ENCODE measurements at regions not wholly inside any gene's neighbourhood (a gene's known extent, or its start where the extent isn't known, plus 50 kb on each side); places are given as distances from the start of the nearest gene placed in this dataset.

GRCh38 chr2:234376229-234376628 is 120.7 kb downstream of the ARL4C start:
- Histone ChIP-seq H3K4me3 (no peak overlapping the region), H3K27me3 (no peaks in the 10 kb centered on the region), H3K9me3 (replicated peaks in 1 of 11) (no peaks in the 10 kb centered on the region), H3K4me2 (no peak overlapping the region), H3K4me1 (peaks cover 0 to 14% (median 3%) of the 10 kb centered on the region in 10 experiments; a peak in 7 of 20 replicates), H3K27ac (no peak overlapping the region), H3K9ac (no peak overlapping the region), H3K36me3 (no peaks in the 10 kb centered on the region), H4K20me1 (no peaks in the 10 kb centered on the region)
- TF ChIP-seq Cebpa-rat (IDR thresholded peaks at IDR 0.05) = no peak

GRCh38 chr2:234375176-234375880 is 121.6 kb downstream of the ARL4C start:
- no peak overlapping the region; a peak in 1 of 22 replicates for H3K4me2 ChIP-seq
- no peak overlapping the region for H3K9ac ChIP-seq
- H3K4me3 ChIP-seq = no peak overlapping the region
- peaks cover 0 to 14% (median 3%) of the 10 kb centered on the region in 10 experiments; a peak in 7 of 20 replicates for H3K4me1 ChIP-seq
- no peak overlapping the region for H3K27ac ChIP-seq
- TF ChIP-seq Cebpa-rat (IDR thresholded peaks at IDR 0.05) = no peak
- H3K9me3 ChIP-seq (replicated peaks in 1 of 11) = no peaks in the 10 kb centered on the region
- H3K36me3 ChIP-seq = no peaks in the 10 kb centered on the region
- H3K27me3 ChIP-seq = no peaks in the 10 kb centered on the region
- H4K20me1 ChIP-seq = no peaks in the 10 kb centered on the region

- H3K9me3 ChIP-seq (replicated peaks in 1 of 11) = no peaks in the 10 kb centered on the region
- H3K4me3 ChIP-seq = no peak overlapping the region
- H3K4me1 ChIP-seq = peaks cover 0 to 14% (median 3%) of the 10 kb centered on the region in 10 experiments; a peak in 7 of 20 replicates
- H3K4me2 ChIP-seq = peak overlapping the region in 1 of 11 experiments; percentile 12; a peak in 1 of 22 replicates
- H3K9ac ChIP-seq = no peak overlapping the region
- H3K36me3 ChIP-seq = no peaks in the 10 kb centered on the region
- no peak overlapping the region for H3K27ac ChIP-seq
- no peaks in the 10 kb centered on the region for H4K20me1 ChIP-seq
- no peaks in the 10 kb centered on the region for H3K27me3 ChIP-seq
- no peak for TF ChIP-seq Cebpa-rat (IDR thresholded peaks at IDR 0.05)
These were observed 122.1 kb downstream of the ARL4C start for GRCh38 chr2:234374736-234375135.

GRCh38 chr2:234374150-234374508 is 122.8 kb downstream of the ARL4C start:
- Histone ChIP-seq H3K36me3 (no peaks in the 10 kb centered on the region), H3K27me3 (no peaks in the 10 kb centered on the region), H3K4me3 (no peak overlapping the region), H3K4me2 (no peak overlapping the region), H3K27ac (no peak overlapping the region), H3K9ac (no peak overlapping the region), H3K9me3 (replicated peaks in 1 of 11) (no peaks in the 10 kb centered on the region), H4K20me1 (no peaks in the 10 kb centered on the region), H3K4me1 (peaks cover 0 to 14% (median 4%) of the 10 kb centered on the region in 10 experiments; a peak in 9 of 20 replicates)
- TF ChIP-seq Cebpa-rat (IDR thresholded peaks at IDR 0.05) = no peak

GRCh38 chr2:234373481-234374149 is 123.3 kb downstream of the ARL4C start:
- H3K4me3 ChIP-seq = no peak overlapping the region
- no peaks in the 10 kb centered on the region for H3K27me3 ChIP-seq
- TF ChIP-seq Cebpa-rat (IDR thresholded peaks at IDR 0.05) = no peak
- H4K20me1 ChIP-seq = no peaks in the 10 kb centered on the region
- H3K27ac ChIP-seq = no peak overlapping the region
- no peaks in the 10 kb centered on the region for H3K36me3 ChIP-seq
- H3K9ac ChIP-seq = no peak overlapping the region
- H3K4me1 ChIP-seq = peaks cover 0 to 14% (median 6%) of the 10 kb centered on the region in 10 experiments; a peak in 9 of 20 replicates
- peak overlapping the region in 2 of 11 experiments; percentile 9 to 15; a peak in 1 of 22 replicates for H3K4me2 ChIP-seq
- H3K9me3 ChIP-seq (replicated peaks in 1 of 11) = no peaks in the 10 kb centered on the region

GRCh38 chr2:234373060-234373459 is 123.8 kb downstream of the ARL4C start:
- Histone ChIP-seq H3K4me2 (peak overlapping the region in 2 of 11 experiments; percentile 9 to 15; a peak in 1 of 22 replicates), H3K9me3 (replicated peaks in 1 of 11) (no peaks in the 10 kb centered on the region), H3K36me3 (no peaks in the 10 kb centered on the region), H3K4me1 (peaks cover 0 to 19% (median 6%) of the 10 kb centered on the region in 10 experiments; a peak in 9 of 20 replicates), H3K4me3 (no peak overlapping the region), H3K27me3 (no peaks in the 10 kb centered on the region), H3K9ac (no peak overlapping the region), H3K27ac (no peak overlapping the region), H4K20me1 (no peaks in the 10 kb centered on the region)
- no peak for TF ChIP-seq Cebpa-rat (IDR thresholded peaks at IDR 0.05)

GRCh38 chr2:234372506-234372905 is 124.4 kb downstream of the ARL4C start:
- no peak overlapping the region for H3K27ac ChIP-seq
- no peak for TF ChIP-seq Cebpa-rat (IDR thresholded peaks at IDR 0.05)
- H3K36me3 ChIP-seq = no peaks in the 10 kb centered on the region
- H3K4me3 ChIP-seq = no peak overlapping the region
- H3K9ac ChIP-seq = no peak overlapping the region
- no peaks in the 10 kb centered on the region for H3K9me3 ChIP-seq (replicated peaks in 1 of 11)
- no peaks in the 10 kb centered on the region for H4K20me1 ChIP-seq
- H3K27me3 ChIP-seq = no peaks in the 10 kb centered on the region
- peaks cover 0 to 24% (median 1%) of the 10 kb centered on the region in 10 experiments; a peak in 9 of 20 replicates for H3K4me1 ChIP-seq
- H3K4me2 ChIP-seq = no peak overlapping the region

- Histone ChIP-seq H3K27me3 (no peaks in the 10 kb centered on the region), H3K36me3 (no peaks in the 10 kb centered on the region), H3K9me3 (replicated peaks in 1 of 11) (no peaks in the 10 kb centered on the region), H3K4me3 (no peak overlapping the region), H4K20me1 (no peaks in the 10 kb centered on the region), H3K4me2 (peak overlapping the region in 2 of 11 experiments; percentile 53 to 60; a peak in 3 of 22 replicates), H3K27ac (no peak overlapping the region), H3K4me1 (peaks cover 0 to 33% (median under 1%) of the 10 kb centered on the region in 10 experiments; a peak in 6 of 20 replicates), H3K9ac (peak overlapping the region in 1 of 11 experiments; percentile 22; a peak in 1 of 22 replicates)
- no peak for TF ChIP-seq Cebpa-rat (IDR thresholded peaks at IDR 0.05)
These were observed 128.0 kb downstream of the ARL4C start for GRCh38 chr2:234368861-234369261.

- peak in 1 of 11 experiments; percentile 31; a peak in 1 of 22 replicates for TF ChIP-seq Cebpa-rat (IDR thresholded peaks at IDR 0.05)
- no peaks in the 10 kb centered on the region for H3K9me3 ChIP-seq (replicated peaks in 1 of 11)
- H3K9ac ChIP-seq = peak overlapping the region in 1 of 11 experiments; percentile 18; a peak in 1 of 22 replicates
- H3K4me2 ChIP-seq = peak overlapping the region in 2 of 11 experiments; percentile 53 to 60; a peak in 4 of 22 replicates
- no peaks in the 10 kb centered on the region for H4K20me1 ChIP-seq
- no peak overlapping the region for H3K4me3 ChIP-seq
- no peaks in the 10 kb centered on the region for H3K27me3 ChIP-seq
- peak overlapping the region in 1 of 11 experiments; percentile 43; a peak in 1 of 22 replicates for H3K27ac ChIP-seq
- H3K4me1 ChIP-seq = peaks cover 5 to 45% (median 12%) of the 10 kb centered on the region in 10 experiments
- H3K36me3 ChIP-seq = no peaks in the 10 kb centered on the region
These were observed 130.0 kb downstream of the ARL4C start for GRCh38 chr2:234366891-234367290.
